ENCODE measurements at regions not wholly inside any gene's neighbourhood (a gene's known extent, or its start where the extent isn't known, plus 50 kb on each side); places are given as distances from the start of the nearest gene placed in this dataset.

DNA sequence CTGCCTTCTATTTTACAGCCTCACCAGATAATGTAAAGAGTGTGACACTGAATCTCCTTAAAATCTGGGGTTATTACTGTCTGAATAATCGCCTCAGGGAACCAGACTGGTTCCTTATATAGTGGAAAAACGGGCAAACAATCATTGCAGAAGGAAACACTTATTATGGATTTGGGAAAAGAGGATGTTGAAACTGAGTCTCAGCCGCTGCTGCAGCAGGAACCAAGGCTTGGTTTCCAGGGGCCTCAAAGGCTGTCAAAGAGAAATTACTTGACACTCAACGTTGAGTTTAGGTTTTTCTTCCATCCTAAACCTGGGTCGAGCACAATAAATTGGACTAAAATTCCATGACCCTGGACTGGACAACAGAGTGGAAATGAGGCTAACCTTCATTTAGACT, 103.8 kb upstream of the AHR start:
- no peak for DNase-seq (ENCODE audit: low spot score in 2 of 2, unreplicated experiment in 2 of 2)
- Mint-ChIP-seq H3K4me1 (peaks cover 3% of the 10 kb centered on the region), H3K9me3 (no peaks in the 10 kb centered on the region), H3K36me3 (no peaks in the 10 kb centered on the region), H3K27ac (no peak overlapping the region), H3K4me3 (no peak overlapping the region), H3K27me3 (ENCODE audit: low read depth) (no peaks in the 10 kb centered on the region)
- TF ChIP-seq, protein P1, sequence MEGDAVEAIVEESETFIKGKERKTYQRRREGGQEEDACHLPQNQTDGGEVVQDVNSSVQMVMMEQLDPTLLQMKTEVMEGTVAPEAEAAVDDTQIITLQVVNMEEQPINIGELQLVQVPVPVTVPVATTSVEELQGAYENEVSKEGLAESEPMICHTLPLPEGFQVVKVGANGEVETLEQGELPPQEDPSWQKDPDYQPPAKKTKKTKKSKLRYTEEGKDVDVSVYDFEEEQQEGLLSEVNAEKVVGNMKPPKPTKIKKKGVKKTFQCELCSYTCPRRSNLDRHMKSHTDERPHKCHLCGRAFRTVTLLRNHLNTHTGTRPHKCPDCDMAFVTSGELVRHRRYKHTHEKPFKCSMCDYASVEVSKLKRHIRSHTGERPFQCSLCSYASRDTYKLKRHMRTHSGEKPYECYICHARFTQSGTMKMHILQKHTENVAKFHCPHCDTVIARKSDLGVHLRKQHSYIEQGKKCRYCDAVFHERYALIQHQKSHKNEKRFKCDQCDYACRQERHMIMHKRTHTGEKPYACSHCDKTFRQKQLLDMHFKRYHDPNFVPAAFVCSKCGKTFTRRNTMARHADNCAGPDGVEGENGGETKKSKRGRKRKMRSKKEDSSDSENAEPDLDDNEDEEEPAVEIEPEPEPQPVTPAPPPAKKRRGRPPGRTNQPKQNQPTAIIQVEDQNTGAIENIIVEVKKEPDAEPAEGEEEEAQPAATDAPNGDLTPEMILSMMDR (IDR thresholded peaks at IDR 0.05; ENCODE audit: unreplicated experiment) = no peak

DNA sequence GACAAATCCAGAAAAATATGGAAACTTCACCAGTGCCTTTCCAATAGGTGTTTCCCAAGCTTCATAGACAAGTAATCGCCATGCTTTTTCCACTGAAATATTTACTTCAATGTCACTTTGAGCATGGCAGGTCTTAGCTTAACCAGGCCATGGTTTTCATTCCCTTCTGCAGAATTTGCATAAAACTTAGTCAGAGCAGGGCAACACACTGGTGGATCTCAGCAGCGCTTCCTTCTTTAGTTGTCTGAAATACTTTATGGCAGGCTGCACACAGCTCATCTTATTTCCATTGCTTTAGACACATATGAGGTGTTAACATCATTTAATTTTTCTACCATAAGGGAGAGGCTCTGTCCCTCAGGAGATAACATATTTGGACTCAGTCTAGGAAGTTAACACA, 102.9 kb upstream of the AHR start:
- H3K27ac Mint-ChIP-seq = no peak overlapping the region
- no peaks in the 10 kb centered on the region for H3K9me3 Mint-ChIP-seq
- TF ChIP-seq, protein P1 (IDR thresholded peaks at IDR 0.05; ENCODE audit: unreplicated experiment) = no peak
- no peaks in the 10 kb centered on the region for H3K36me3 Mint-ChIP-seq
- no peaks in the 10 kb centered on the region for H3K27me3 Mint-ChIP-seq (ENCODE audit: low read depth)
- H3K4me3 Mint-ChIP-seq = no peak overlapping the region
- DNase-seq (ENCODE audit: low spot score in 2 of 2, unreplicated experiment in 2 of 2) = no peak
- H3K4me1 Mint-ChIP-seq = peaks cover 3% of the 10 kb centered on the region

DNA sequence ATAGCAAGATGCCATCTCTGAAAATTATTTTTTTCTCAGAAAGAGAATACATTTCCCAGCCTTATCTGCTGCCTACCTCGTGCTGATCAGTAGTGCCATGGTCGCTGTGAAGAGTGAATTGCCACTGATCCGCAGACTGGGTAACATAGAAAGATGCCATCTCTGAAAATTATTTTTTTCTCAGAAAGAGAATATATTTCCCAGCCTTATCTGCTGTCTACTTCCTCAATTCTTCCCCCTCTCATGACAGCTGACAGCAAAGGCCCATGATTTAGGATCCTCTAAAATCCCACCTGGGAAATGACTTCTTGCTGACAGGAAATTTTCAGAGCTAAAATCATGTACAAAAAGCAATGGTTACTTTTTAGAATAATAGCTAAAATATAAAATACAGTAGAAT, 92.5 kb upstream of the AHR start:
- TF ChIP-seq, protein P1 (IDR thresholded peaks at IDR 0.05; ENCODE audit: unreplicated experiment) = no peak
- H3K27me3 Mint-ChIP-seq (ENCODE audit: low read depth) = no peaks in the 10 kb centered on the region
- DNase-seq (ENCODE audit: low spot score in 2 of 2, unreplicated experiment in 2 of 2) = no peak
- H3K27ac Mint-ChIP-seq = no peak overlapping the region
- no peak overlapping the region for H3K4me3 Mint-ChIP-seq
- H3K4me1 Mint-ChIP-seq = no peaks in the 10 kb centered on the region
- H3K36me3 Mint-ChIP-seq = no peaks in the 10 kb centered on the region
- H3K9me3 Mint-ChIP-seq = peaks cover 8% of the 10 kb centered on the region

DNA sequence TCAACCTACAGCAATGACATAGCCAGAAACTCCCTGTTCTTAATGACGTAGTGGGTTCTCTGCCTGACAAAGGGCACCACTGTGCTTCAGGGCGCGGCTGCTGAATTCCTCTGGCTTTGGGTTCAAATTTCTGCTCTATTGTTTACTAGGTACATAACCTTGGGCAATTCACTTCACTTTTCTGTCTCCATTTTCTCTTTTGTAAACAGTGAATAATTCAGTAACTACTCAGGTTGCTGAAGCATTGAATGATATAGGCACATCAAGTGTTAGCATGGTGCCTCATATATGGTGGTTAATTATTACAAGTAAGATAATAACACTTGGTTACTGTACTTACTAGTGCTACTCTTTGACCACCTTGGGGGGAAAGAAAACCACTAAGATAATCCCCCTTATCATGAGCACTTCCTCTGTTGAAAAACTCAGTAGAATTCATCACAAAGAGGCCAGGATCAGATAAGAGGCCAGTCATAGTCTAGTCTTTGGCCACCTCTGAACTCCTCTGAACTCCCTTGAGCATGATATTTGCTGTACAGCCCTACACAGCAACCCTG, 92.0 kb upstream of the AHR start:
- H3K36me3 Mint-ChIP-seq = no peaks in the 10 kb centered on the region
- no peak overlapping the region for H3K4me3 Mint-ChIP-seq
- H3K27ac Mint-ChIP-seq = no peak overlapping the region
- DNase-seq (ENCODE audit: low spot score in 2 of 2, unreplicated experiment in 2 of 2) = no peak
- TF ChIP-seq, protein P1 (IDR thresholded peaks at IDR 0.05; ENCODE audit: unreplicated experiment) = no peak
- peaks cover 8% of the 10 kb centered on the region for H3K9me3 Mint-ChIP-seq
- H3K4me1 Mint-ChIP-seq = no peaks in the 10 kb centered on the region
- H3K27me3 Mint-ChIP-seq (ENCODE audit: low read depth) = no peaks in the 10 kb centered on the region

DNA sequence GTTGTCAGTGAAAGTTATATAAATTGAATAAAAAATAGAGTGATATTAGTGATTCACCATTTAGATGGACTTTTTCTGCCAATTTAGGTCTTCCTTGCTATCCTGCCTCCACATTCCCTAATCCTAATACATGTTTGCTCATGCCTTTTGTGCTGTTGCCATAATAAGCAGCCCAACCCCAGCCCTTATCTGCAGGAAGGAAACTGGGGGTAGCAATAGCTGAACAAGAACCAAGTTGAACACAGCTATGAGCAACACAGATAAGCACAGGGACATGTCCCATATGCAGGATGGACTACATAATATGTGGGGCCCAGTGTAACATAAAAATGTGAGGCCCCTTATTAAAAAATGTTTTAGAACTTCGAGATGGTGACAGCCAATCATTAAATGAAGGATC, 91.2 kb upstream of the AHR start:
- Mint-ChIP-seq H3K27ac (no peak overlapping the region), H3K27me3 (ENCODE audit: low read depth) (no peaks in the 10 kb centered on the region), H3K4me1 (peaks cover 4% of the 10 kb centered on the region), H3K36me3 (no peaks in the 10 kb centered on the region), H3K4me3 (no peak overlapping the region), H3K9me3 (peaks cover 7% of the 10 kb centered on the region)
- TF ChIP-seq, protein P1 (IDR thresholded peaks at IDR 0.05; ENCODE audit: unreplicated experiment) = no peak
- DNase-seq (ENCODE audit: low spot score in 2 of 2, unreplicated experiment in 2 of 2) = no peak

DNA sequence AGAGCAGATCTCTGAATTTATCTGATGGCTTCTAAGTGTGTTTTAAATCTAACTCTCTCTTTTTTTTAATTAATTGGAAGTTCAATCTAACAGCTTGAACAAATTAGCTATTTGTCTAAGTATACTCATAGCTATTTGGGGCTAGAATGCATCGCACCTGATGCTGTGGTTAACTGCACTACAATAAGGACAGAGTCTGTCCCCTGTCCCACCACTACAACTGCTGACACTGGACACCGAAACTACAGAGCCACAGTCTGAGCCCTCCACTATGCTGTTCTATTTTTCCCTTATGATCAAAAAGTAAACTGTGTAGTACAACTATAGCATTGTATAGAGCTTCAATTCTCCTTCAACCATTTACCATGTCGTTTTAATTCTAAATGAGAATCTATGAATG, 89.4 kb upstream of the AHR start:
- Mint-ChIP-seq H3K36me3 (no peaks in the 10 kb centered on the region), H3K4me1 (peaks cover 10% of the 10 kb centered on the region), H3K27ac (no peak overlapping the region)

More for the DNA sequence above, 89.4 kb upstream of the AHR start:
- Mint-ChIP-seq H3K27me3 (ENCODE audit: low read depth) (no peaks in the 10 kb centered on the region), H3K4me3 (no peak overlapping the region), H3K9me3 (no peaks in the 10 kb centered on the region)
- no peak for DNase-seq (ENCODE audit: low spot score in 2 of 2, unreplicated experiment in 2 of 2)
- TF ChIP-seq, protein P1 (IDR thresholded peaks at IDR 0.05; ENCODE audit: unreplicated experiment) = no peak
